Activated T-cell treated with anti-CD3 and anti-CD28 coated beads, Interleukin-2, amount 50 U/mL, for 72 hours (primary cell): ENCODE measurements at regions not wholly inside any gene's neighbourhood (a gene's known extent, or its start where the extent isn't known, plus 50 kb on each side); places are given as distances from the start of the nearest gene placed in this dataset.
"Not testable (repeated sequence)": the region's sequence is repeated elsewhere in the genome, so short reads cannot be mapped to it uniquely, and the experiment has no call there.

Experiments used
- ATAC-seq, 2 donors: fragments of 150-1000 bp; cut with Tn5 transposase; replicated peaks in 1 of 2; 2 replicates each; pipeline ENCODE4 v1.10.0; 2021; ENCODE audit warnings: moderate library complexity in 2 of 2, mild to moderate bottlenecking in 1 of 2
- DNase-seq, 2 donors: peaks; one replicate each; pipeline ENCODE4 v3.0.0; 2021 to 2022; ENCODE audit warnings: mixed read lengths in 1 of 2
- H3K27ac Mint-ChIP-seq: one replicate; pipeline ENCODE4 v1.8.0; 2022; ENCODE audit warnings: mild to moderate bottlenecking, moderate library complexity, mixed read lengths
- H3K27me3 Mint-ChIP-seq: one replicate; pipeline ENCODE4 v1.8.0; 2022; ENCODE audit warnings: low read depth, mixed read lengths
- H3K36me3 Mint-ChIP-seq, 2 donors: one replicate each; pipeline ENCODE4 v1.8.0; 2022; ENCODE audit warnings: mixed read lengths in 2 of 2, mild to moderate bottlenecking in 1 of 2; ENCODE audit not compliant: insufficient read depth in 2 of 2
- H3K4me1 Mint-ChIP-seq: one replicate; pipeline ENCODE4 v1.8.0; 2022; ENCODE audit warnings: low read depth, mixed read lengths
- H3K4me3 Mint-ChIP-seq, 2 donors: one replicate each; pipeline ENCODE4 v1.8.0; 2022; ENCODE audit warnings: mild to moderate bottlenecking in 2 of 2, mixed read lengths in 2 of 2, moderate library complexity in 2 of 2
- H3K9me3 Mint-ChIP-seq, 2 donors: one replicate each; pipeline ENCODE4 v1.8.0; 2022; ENCODE audit warnings: mixed read lengths in 2 of 2

DNA sequence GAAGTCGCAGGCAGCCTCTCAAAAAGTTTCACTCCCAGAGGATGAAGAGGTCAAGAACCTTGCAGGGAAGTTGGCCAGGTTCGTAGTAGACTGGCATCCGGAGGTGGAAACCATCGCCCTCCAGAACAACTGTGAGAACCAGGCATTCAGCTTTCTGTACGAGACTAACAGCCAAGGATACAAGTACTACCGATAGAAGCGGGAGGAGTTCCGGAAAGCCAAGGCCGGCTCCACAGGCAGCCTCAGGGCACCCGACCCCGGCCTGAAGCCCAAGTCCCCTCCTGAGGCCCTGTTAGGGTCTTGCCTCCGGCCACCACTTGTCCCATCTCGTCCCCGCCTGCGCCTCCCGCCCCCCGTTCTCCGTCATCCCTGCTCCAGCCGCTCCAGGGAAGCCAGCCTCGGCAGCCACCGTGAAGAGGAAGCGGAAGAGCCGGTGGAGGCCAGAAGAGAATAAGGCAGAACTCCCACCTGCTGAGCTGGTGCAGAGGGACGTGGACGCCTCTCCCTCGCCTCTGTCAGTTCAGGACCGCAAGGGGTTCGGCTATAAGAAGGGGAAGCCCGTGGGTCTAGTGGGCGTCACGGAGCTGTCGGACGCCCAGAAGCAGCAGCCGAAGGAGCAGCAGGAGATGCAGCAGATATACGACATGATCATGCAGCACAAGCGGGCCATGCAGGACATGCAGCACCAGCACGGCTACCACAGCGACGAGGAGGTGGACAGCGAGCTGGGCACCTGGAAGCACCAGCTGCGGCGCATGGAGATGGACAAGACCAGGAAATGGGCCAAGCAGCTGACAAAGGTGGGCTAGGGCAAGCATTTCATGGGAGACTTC is 366.8 kb upstream of the ATXN7L3B start:
- Mint-ChIP-seq H3K36me3 (no peaks in the 10 kb centered on the region), H3K4me3 (no peak overlapping the region), H3K27ac (no peak overlapping the region), H3K4me1 (no peaks in the 10 kb centered on the region), H3K9me3 (peaks cover 6 to 7% of the 10 kb centered on the region in 2 donors), H3K27me3 (no peaks in the 10 kb centered on the region)
- DNase-seq, result no peak
- no peak for ATAC-seq

DNA sequence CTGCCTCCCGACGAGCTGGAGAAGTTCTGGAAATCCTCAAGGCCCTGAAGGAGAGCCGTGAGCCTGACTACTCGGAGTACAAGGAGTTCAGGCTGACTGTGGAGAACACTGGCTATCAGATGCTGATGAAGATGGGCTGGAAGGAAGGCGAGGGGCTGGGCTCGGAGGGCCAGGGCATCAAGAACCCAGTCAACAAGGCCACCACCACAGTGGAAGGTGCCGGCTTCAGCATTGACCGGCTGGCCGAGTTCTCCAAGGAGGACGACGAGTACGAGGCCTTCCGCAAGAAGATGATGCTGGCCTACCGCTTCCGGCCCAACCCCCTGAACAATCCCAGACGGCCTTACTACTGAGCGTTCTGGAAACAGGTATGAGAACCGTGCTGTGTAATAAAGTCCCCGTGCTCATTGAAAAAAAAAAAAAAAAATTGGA is 366.1 kb upstream of the ATXN7L3B start:
- Mint-ChIP-seq H3K27ac (no peak overlapping the region), H3K36me3 (no peaks in the 10 kb centered on the region), H3K27me3 (no peaks in the 10 kb centered on the region), H3K4me3 (no peak overlapping the region), H3K4me1 (no peaks in the 10 kb centered on the region), H3K9me3 (peaks cover 6 to 7% of the 10 kb centered on the region in 2 donors)
- ATAC-seq, result no peak
- DNase-seq, result no peak

DNA sequence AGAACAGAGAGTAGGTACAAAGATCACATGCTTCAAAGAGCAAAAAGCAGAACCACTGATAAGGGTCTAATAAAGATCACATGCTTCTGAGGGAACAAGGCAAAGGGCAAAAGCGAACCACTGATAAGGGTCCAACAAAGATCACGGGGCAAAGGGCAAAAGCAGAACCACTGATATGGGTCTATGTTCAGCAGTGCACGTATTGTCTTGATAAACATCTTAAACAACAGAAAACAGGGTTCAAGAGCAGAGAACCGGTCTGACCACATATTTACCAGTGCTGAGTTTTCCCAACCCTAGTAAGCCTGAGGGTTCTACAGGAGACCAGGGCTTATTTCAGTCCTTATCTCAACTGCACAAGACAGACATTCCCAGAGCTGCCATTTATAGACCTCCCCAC is 362.7 kb upstream of the ATXN7L3B start:
- not testable (repeated sequence) for DNase-seq, H3K4me3 Mint-ChIP-seq, H3K36me3 Mint-ChIP-seq, H3K27me3 Mint-ChIP-seq, H3K4me1 Mint-ChIP-seq, H3K27ac Mint-ChIP-seq, ATAC-seq
- H3K9me3 Mint-ChIP-seq, result peaks cover 6 to 11% of the 10 kb centered on the region in 2 donors

DNA sequence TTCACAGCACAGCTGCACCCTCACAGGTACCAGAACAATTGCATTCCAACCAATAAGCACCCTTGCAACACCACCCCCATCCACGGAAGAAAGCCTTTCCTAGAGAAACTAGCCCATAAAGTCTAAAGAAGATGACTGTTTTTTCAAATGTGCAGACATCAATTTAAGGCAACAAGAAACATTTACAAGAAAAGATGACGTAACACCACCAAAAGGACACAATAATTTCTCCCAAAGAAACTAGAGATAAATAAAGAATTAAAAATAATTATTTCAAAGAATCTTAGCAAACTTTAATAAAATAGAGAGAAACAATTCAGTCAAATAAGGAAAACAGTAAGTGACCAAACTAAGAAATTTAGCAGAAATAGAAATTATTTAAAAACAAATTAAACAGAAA is 352.3 kb upstream of the ATXN7L3B start:
- no peaks in the 10 kb centered on the region for H3K36me3 Mint-ChIP-seq
- no peaks in the 10 kb centered on the region for H3K27me3 Mint-ChIP-seq
- peaks cover 0 to 3% of the 10 kb centered on the region in 2 donors for H3K9me3 Mint-ChIP-seq
- no peak overlapping the region for H3K27ac Mint-ChIP-seq
- no peak overlapping the region for H3K4me3 Mint-ChIP-seq
- no peak for DNase-seq
- no peak for ATAC-seq
- no peaks in the 10 kb centered on the region for H3K4me1 Mint-ChIP-seq

DNA sequence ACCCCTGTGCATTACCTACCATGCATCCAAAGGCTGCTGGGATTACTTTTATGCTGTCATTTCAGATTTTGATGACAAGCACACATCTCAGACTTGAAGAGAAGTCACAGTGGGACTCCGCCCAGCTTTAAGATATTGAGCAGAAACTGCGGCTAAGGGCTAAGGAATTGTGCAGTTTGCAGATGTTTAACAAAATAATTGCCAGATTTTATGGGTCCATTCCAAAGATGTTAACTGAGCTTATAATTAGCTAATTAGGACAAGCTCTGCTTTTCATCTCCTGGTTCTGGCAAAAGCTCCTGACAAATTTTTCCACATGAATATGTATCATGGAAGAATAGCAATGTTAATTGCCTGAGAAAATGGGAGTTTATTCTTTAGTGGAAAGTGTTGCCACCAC is 344.4 kb upstream of the ATXN7L3B start:
- ATAC-seq (no peak), DNase-seq (no peak)
- Mint-ChIP-seq H3K36me3 (no peaks in the 10 kb centered on the region), H3K27me3 (no peaks in the 10 kb centered on the region), H3K4me1 (no peaks in the 10 kb centered on the region), H3K27ac (no peak overlapping the region), H3K9me3 (no peaks in the 10 kb centered on the region), H3K4me3 (no peak overlapping the region)

GRCh38 chr12:74204236-74204635 is 333.4 kb upstream of the ATXN7L3B start:
- H3K27me3 Mint-ChIP-seq, result no peaks in the 10 kb centered on the region
- no peak overlapping the region for H3K4me3 Mint-ChIP-seq
- H3K27ac Mint-ChIP-seq, result no peak overlapping the region
- H3K9me3 Mint-ChIP-seq, result peaks cover 8 to 9% of the 10 kb centered on the region in 2 donors
- ATAC-seq (no peak), DNase-seq (no peak)
- no peaks in the 10 kb centered on the region for H3K4me1 Mint-ChIP-seq
- H3K36me3 Mint-ChIP-seq, result no peaks in the 10 kb centered on the region

GRCh38 chr12:74227846-74228545 is 309.6 kb upstream of the ATXN7L3B start:
- Mint-ChIP-seq H3K4me1 (no peaks in the 10 kb centered on the region), H3K36me3 (no peaks in the 10 kb centered on the region), H3K27ac (no peak overlapping the region), H3K27me3 (no peaks in the 10 kb centered on the region), H3K9me3 (peaks cover 1 to 4% of the 10 kb centered on the region in 2 donors), H3K4me3 (no peak overlapping the region)
- no peak for ATAC-seq
- DNase-seq, result no peak

DNA sequence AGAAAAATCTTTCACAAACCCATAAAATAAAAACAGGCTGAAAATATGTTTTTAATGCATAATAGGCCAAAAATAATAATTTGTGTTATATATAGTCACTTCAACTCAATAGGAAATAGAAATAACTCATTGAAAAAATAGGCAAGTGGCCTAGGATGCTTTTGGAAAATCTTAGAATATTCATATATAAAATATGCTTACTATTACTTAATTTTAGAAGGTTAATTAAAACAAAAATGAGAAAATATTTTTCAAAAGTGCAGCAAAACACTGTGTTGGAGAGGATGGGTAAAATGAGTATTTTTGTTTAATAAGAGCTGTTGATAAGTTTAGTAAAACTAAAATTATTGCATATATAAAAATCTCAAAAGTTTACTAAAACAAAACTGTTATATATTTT is 308.0 kb upstream of the ATXN7L3B start:
- H3K27me3 Mint-ChIP-seq, result no peaks in the 10 kb centered on the region
- ATAC-seq (no peak), DNase-seq (no peak)
- peaks cover 3 to 6% of the 10 kb centered on the region in 2 donors for H3K9me3 Mint-ChIP-seq
- no peak overlapping the region for H3K4me3 Mint-ChIP-seq
- no peaks in the 10 kb centered on the region for H3K4me1 Mint-ChIP-seq
- no peaks in the 10 kb centered on the region for H3K36me3 Mint-ChIP-seq
- no peak overlapping the region for H3K27ac Mint-ChIP-seq

GRCh38 chr12:74235342-74235741 is 302.3 kb upstream of the ATXN7L3B start:
- Mint-ChIP-seq H3K27ac (no peak overlapping the region), H3K4me1 (no peaks in the 10 kb centered on the region), H3K36me3 (no peaks in the 10 kb centered on the region), H3K9me3 (peaks cover 5 to 15% of the 10 kb centered on the region in 2 donors), H3K4me3 (no peak overlapping the region), H3K27me3 (no peaks in the 10 kb centered on the region)
- DNase-seq (no peak), ATAC-seq (no peak)

DNA sequence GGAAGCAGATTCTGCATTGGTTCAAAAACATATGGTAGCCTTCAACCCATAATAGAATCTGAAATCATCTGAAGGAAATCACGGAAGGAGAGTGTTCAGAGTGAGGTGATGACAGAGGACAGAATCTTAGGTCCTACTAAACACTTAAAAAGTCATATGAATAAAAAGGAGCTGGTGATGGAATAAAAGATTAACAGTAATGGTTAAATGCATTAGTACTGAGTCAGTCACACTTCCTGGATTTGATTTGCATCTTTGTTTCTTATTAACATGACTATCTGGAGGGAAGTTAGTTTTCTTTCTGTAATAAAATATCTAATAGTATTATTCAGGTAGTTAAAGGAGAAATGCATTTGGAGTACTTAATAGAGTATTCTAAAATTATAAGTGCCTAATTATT is 296.3 kb upstream of the ATXN7L3B start:
- DNase-seq (no peak), ATAC-seq (no peak)
- Mint-ChIP-seq H3K27me3 (no peaks in the 10 kb centered on the region), H3K4me1 (no peaks in the 10 kb centered on the region), H3K36me3 (no peaks in the 10 kb centered on the region), H3K4me3 (no peak overlapping the region), H3K9me3 (peaks cover 4 to 11% of the 10 kb centered on the region in 2 donors), H3K27ac (no peak overlapping the region)

GRCh38 chr12:74242088-74242487 is 295.5 kb upstream of the ATXN7L3B start:
- H3K4me3 Mint-ChIP-seq, result no peak overlapping the region
- peaks cover 5 to 11% of the 10 kb centered on the region in 2 donors for H3K9me3 Mint-ChIP-seq
- no peak overlapping the region for H3K27ac Mint-ChIP-seq
- no peaks in the 10 kb centered on the region for H3K4me1 Mint-ChIP-seq
- DNase-seq (no peak), ATAC-seq (no peak)
- no peaks in the 10 kb centered on the region for H3K36me3 Mint-ChIP-seq
- no peaks in the 10 kb centered on the region for H3K27me3 Mint-ChIP-seq

- H3K27me3 Mint-ChIP-seq, result no peaks in the 10 kb centered on the region
- H3K9me3 Mint-ChIP-seq, result peaks cover 5 to 8% of the 10 kb centered on the region in 2 donors
- H3K36me3 Mint-ChIP-seq, result no peaks in the 10 kb centered on the region
- DNase-seq, result no peak
- ATAC-seq, result no peak
- no peaks in the 10 kb centered on the region for H3K4me1 Mint-ChIP-seq
- no peak overlapping the region for H3K4me3 Mint-ChIP-seq
- no peak overlapping the region for H3K27ac Mint-ChIP-seq
Measured at GRCh38 chr12:74245458-74245857, 292.2 kb upstream of the ATXN7L3B start.

DNA sequence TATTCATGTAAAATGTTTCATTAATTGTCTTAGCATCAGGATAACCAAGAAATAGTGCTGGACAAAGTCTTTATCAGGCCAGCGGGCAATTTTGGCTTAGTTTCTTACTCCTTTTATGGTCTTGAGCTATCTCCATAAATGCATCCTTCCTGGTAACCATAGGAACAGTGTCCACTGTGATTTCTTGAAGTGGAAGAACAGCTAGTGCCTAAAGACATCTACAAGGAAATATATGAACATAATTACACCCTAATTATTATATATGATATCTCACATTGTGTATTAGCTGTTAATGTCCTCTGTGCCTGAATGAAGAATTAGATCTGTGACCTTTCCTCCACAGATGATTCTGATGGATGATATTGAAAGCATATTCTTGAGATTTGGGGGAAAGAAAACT is 286.7 kb upstream of the ATXN7L3B start:
- Mint-ChIP-seq H3K9me3 (peaks cover 1 to 2% of the 10 kb centered on the region in 2 donors), H3K36me3 (no peaks in the 10 kb centered on the region), H3K27ac (no peak overlapping the region), H3K27me3 (no peaks in the 10 kb centered on the region), H3K4me1 (no peaks in the 10 kb centered on the region), H3K4me3 (no peak overlapping the region)
- ATAC-seq, result no peak
- DNase-seq, result no peak
